ENCODE measurements at regions not wholly inside any gene's neighbourhood (a gene's known extent, or its start where the extent isn't known, plus 50 kb on each side); places are given as distances from the start of the nearest gene placed in this dataset.

- H3K36me3 ChIP-seq (ENCODE audit: control insufficient read depth, insufficient read depth, low read length): no peaks in the 10 kb centered on the region
- H3K27ac ChIP-seq (ENCODE audit: extremely low read depth, low read depth, low read length): no peak overlapping the region
- H4K20me1 ChIP-seq (replicated peaks; ENCODE audit: control insufficient read depth, insufficient read depth, low read length): no peaks in the 10 kb centered on the region
- POLR2A ChIA-PET: interaction anchor here (0.7 kb wide), 1 partner anchor 147 kb away, joined by 3 read pairs; no protein-coding TSS in a partner anchor
- in situ Hi-C loops (cut with MboI) (no loop called here), intact Hi-C loops (cut with micrococcal nuclease) (no loop called here)
- no peak overlapping the region for H3K4me2 ChIP-seq (ENCODE audit: insufficient read depth, low read length)
- no peaks in the 10 kb centered on the region for H3K9me3 ChIP-seq (replicated peaks; ENCODE audit: control insufficient read depth, insufficient read depth, low read depth, low read length)
- 1% methylated on average over 9 of the region's 10 CpGs for WGBS (ENCODE audit: insufficient coverage, low coverage, missing lambda C conversion rate)
- no peak for TF ChIP-seq KAT2B (IDR thresholded peaks at IDR 0.05; ENCODE audit: low read depth, low read length)
- TF ChIP-seq, protein P1, sequence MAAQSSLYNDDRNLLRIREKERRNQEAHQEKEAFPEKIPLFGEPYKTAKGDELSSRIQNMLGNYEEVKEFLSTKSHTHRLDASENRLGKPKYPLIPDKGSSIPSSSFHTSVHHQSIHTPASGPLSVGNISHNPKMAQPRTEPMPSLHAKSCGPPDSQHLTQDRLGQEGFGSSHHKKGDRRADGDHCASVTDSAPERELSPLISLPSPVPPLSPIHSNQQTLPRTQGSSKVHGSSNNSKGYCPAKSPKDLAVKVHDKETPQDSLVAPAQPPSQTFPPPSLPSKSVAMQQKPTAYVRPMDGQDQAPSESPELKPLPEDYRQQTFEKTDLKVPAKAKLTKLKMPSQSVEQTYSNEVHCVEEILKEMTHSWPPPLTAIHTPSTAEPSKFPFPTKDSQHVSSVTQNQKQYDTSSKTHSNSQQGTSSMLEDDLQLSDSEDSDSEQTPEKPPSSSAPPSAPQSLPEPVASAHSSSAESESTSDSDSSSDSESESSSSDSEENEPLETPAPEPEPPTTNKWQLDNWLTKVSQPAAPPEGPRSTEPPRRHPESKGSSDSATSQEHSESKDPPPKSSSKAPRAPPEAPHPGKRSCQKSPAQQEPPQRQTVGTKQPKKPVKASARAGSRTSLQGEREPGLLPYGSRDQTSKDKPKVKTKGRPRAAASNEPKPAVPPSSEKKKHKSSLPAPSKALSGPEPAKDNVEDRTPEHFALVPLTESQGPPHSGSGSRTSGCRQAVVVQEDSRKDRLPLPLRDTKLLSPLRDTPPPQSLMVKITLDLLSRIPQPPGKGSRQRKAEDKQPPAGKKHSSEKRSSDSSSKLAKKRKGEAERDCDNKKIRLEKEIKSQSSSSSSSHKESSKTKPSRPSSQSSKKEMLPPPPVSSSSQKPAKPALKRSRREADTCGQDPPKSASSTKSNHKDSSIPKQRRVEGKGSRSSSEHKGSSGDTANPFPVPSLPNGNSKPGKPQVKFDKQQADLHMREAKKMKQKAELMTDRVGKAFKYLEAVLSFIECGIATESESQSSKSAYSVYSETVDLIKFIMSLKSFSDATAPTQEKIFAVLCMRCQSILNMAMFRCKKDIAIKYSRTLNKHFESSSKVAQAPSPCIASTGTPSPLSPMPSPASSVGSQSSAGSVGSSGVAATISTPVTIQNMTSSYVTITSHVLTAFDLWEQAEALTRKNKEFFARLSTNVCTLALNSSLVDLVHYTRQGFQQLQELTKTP (IDR thresholded peaks at IDR 0.05; ENCODE audit: low read depth in 1 of 2, partially characterized antibody in 2 of 2): no peak
- TF ChIP-seq JUN (IDR thresholded peaks at IDR 0.05; ENCODE audit: borderline replicate concordance, low read depth, low read length): no peak
- no peak for TF ChIP-seq JUN (CRISPR knock-in tag; IDR thresholded peaks at IDR 0.05; ENCODE audit: borderline replicate concordance)
- TF ChIP-seq, protein P2, sequence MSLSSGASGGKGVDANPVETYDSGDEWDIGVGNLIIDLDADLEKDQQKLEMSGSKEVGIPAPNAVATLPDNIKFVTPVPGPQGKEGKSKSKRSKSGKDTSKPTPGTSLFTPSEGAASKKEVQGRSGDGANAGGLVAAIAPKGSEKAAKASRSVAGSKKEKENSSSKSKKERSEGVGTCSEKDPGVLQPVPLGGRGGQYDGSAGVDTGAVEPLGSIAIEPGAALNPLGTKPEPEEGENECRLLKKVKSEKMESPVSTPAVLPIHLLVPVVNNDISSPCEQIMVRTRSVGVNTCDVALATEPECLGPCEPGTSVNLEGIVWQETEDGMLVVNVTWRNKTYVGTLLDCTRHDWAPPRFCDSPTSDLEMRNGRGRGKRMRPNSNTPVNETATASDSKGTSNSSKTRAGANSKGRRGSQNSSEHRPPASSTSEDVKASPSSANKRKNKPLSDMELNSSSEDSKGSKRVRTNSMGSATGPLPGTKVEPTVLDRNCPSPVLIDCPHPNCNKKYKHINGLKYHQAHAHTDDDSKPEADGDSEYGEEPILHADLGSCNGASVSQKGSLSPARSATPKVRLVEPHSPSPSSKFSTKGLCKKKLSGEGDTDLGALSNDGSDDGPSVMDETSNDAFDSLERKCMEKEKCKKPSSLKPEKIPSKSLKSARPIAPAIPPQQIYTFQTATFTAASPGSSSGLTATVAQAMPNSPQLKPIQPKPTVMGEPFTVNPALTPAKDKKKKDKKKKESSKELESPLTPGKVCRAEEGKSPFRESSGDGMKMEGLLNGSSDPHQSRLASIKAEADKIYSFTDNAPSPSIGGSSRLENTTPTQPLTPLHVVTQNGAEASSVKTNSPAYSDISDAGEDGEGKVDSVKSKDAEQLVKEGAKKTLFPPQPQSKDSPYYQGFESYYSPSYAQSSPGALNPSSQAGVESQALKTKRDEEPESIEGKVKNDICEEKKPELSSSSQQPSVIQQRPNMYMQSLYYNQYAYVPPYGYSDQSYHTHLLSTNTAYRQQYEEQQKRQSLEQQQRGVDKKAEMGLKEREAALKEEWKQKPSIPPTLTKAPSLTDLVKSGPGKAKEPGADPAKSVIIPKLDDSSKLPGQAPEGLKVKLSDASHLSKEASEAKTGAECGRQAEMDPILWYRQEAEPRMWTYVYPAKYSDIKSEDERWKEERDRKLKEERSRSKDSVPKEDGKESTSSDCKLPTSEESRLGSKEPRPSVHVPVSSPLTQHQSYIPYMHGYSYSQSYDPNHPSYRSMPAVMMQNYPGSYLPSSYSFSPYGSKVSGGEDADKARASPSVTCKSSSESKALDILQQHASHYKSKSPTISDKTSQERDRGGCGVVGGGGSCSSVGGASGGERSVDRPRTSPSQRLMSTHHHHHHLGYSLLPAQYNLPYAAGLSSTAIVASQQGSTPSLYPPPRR (CRISPR knock-in tag; IDR thresholded peaks at IDR 0.05; ENCODE audit: borderline replicate concordance): no peak
- no peak for TF ChIP-seq RFX1 (IDR thresholded peaks at IDR 0.05)
- TF ChIP-seq PRPF4 (IDR thresholded peaks at IDR 0.05; ENCODE audit: insufficient read depth, low read depth, low read length, poor library complexity, severe bottlenecking): no peak
- no peak for TF ChIP-seq ZNF384 (IDR thresholded peaks at IDR 0.05; ENCODE audit: low read depth, low read length)
- no peak for TF ChIP-seq MAFF (IDR thresholded peaks at IDR 0.05; ENCODE audit: low read length)
- TF ChIP-seq ZKSCAN8 (CRISPR knock-in tag; IDR thresholded peaks at IDR 0.05): no peak
- BruUV-seq (replicated peaks): no TSS peak
- FAIRE-seq (no peak), ATAC-seq (no peak), DNase-seq (ENCODE audit: extremely low read depth in 1 of 4, low spot score in 3 of 4) (no peak)
- H3K27me3 ChIP-seq (ENCODE audit: control insufficient read depth in 2 of 2, insufficient read depth in 2 of 2, low read length in 2 of 2): peaks cover 0 to 7% of the 10 kb centered on the region in 2 experiments; a peak in 1 of 5 replicates
- H3K9ac ChIP-seq (ENCODE audit: insufficient read depth in 1 of 2, low read depth in 2 of 2, low read length in 2 of 2): no peak overlapping the region
- H3K4me1 ChIP-seq (replicated peaks in 1 of 2; ENCODE audit: control insufficient read depth in 2 of 2, insufficient read depth in 2 of 2, low read length in 2 of 2): no peaks in the 10 kb centered on the region; a peak in 1 of 5 replicates
- no peak overlapping the region for H2AFZ ChIP-seq (ENCODE audit: low read depth, low read length)
- no peaks in the 10 kb centered on the region for H3K9me1 ChIP-seq (ENCODE audit: control insufficient read depth, insufficient read depth, low read length)
- no peaks in the 10 kb centered on the region for H3K79me2 ChIP-seq (ENCODE audit: control insufficient read depth, insufficient read depth, low read length)
- CTCF ChIA-PET (ENCODE audit: low intra/inter-chr PET ratio): no interaction called here
- no peak overlapping the region for H3K4me3 ChIP-seq
Measured at GRCh38 chr11:19589567-19590260, 122.9 kb upstream of the NAV2 start.
